IMR-90 (cell line): ENCODE measurements at regions not wholly inside any gene's neighbourhood (a gene's known extent, or its start where the extent isn't known, plus 50 kb on each side); places are given as distances from the start of the nearest gene placed in this dataset.

Source experiments
- ATAC-seq: fragments of 200-7000 bp; cut with Tn5 transposase; 2 replicates; pipeline ENCODE4 v1.9.1; 2020; ENCODE audit warnings: low read depth, mild to moderate bottlenecking, moderate library complexity
- BruUV-seq: library from RNA; stranded (reverse); fragments of 400-500 nt; replicated peaks from 2 replicates; lab custom pipeline; 2021; lab: Mats Ljungman, UMichigan
- CTCF ChIA-PET: fragments of 300-600 bp; formaldehyde crosslinking; extraction: SDS; loops from one replicate; lab custom pipeline; 2021; ENCODE audit warnings: antibody characterized with exemption; lab: Yijun Ruan, JAX
- POLR2A ChIA-PET: fragments of 300-600 bp; sonication (Branson Sonifier 250); formaldehyde crosslinking; loops from one replicate; lab custom pipeline; 2022; ENCODE audit warnings: antibody characterized with exemption; ENCODE audit not compliant: unreplicated experiment; lab: Charles Lee
- DNase-seq: peaks from one replicate; pipeline ENCODE4 v3.0.0; 2013
- H2AFZ ChIP-seq: replicated peaks from 2 replicates; pipeline ENCODE3; 2013; ENCODE audit warnings: low read length, mild to moderate bottlenecking; ENCODE audit not compliant: poor library complexity
- H2AK5ac ChIP-seq: 2 replicates; pipeline ENCODE4 v1.6.1; 2013; ENCODE audit warnings: low read depth, low read length, inconsistent platforms
- H2AK9ac ChIP-seq: replicated peaks from 2 replicates; pipeline ENCODE3; 2013; ENCODE audit warnings: mild to moderate bottlenecking, low read depth, low read length, moderate library complexity; ENCODE audit not compliant: poor library complexity
- H2BK120ac ChIP-seq: 2 replicates; pipeline ENCODE4 v1.6.1; 2013; ENCODE audit warnings: low read depth, low read length, inconsistent platforms
- H2BK15ac ChIP-seq: 3 replicates; pipeline ENCODE4 v1.6.1; 2013; ENCODE audit warnings: low read depth, low read length, inconsistent platforms
- H2BK20ac ChIP-seq: 2 replicates; pipeline ENCODE4 v1.6.1; 2013; ENCODE audit warnings: low read depth, mild to moderate bottlenecking, inconsistent platforms, low read length, moderate library complexity
- H2BK5ac ChIP-seq: 2 replicates; pipeline ENCODE4 v1.6.1; 2013; ENCODE audit warnings: mild to moderate bottlenecking, low read depth, low read length, inconsistent platforms; ENCODE audit not compliant: poor library complexity, severe bottlenecking
- H3K14ac ChIP-seq: replicated peaks from 2 replicates; pipeline ENCODE4 v1.6.1; 2013; ENCODE audit warnings: low read depth, low read length, inconsistent platforms
- H3K18ac ChIP-seq: 2 replicates; pipeline ENCODE4 v1.6.1; 2013; ENCODE audit warnings: low read depth, low read length, control low read depth
- H3K23ac ChIP-seq: 2 replicates; pipeline ENCODE4 v1.6.1; 2013; ENCODE audit warnings: low read depth, low read length, inconsistent platforms
- H3K27ac ChIP-seq: 2 replicates; pipeline ENCODE4 v1.5.1; 2013; ENCODE audit warnings: mild to moderate bottlenecking, control low read depth, low read length; ENCODE audit not compliant: insufficient read depth
- H3K27me3 ChIP-seq: 2 replicates; pipeline ENCODE4 v1.6.1; 2013; ENCODE audit warnings: low read length; ENCODE audit not compliant: control insufficient read depth, insufficient read depth
- H3K36me3 ChIP-seq: 2 replicates; pipeline ENCODE4 v1.6.1; 2013; ENCODE audit warnings: low read length, mixed read lengths; ENCODE audit not compliant: control insufficient read depth, insufficient read depth
- H3K4ac ChIP-seq: 2 replicates; pipeline ENCODE4 v1.6.1; 2013; ENCODE audit warnings: low read depth, low read length, inconsistent platforms
- H3K4me1 ChIP-seq: 2 replicates; pipeline ENCODE4 v1.6.1; 2013; ENCODE audit warnings: low read length, mixed read lengths; ENCODE audit not compliant: control insufficient read depth, insufficient read depth
- H3K4me2 ChIP-seq: 2 replicates; pipeline ENCODE4 v1.6.1; 2013; ENCODE audit warnings: low read depth, mild to moderate bottlenecking, control low read depth, low read length, moderate library complexity
- H3K4me3 ChIP-seq: 2 replicates; pipeline ENCODE4 v1.5.1; 2013; ENCODE audit warnings: low read depth, mild to moderate bottlenecking, control low read depth, low read length, moderate library complexity; ENCODE audit not compliant: insufficient read depth
- H3K56ac ChIP-seq: 2 replicates; pipeline ENCODE4 v1.6.1; 2013; ENCODE audit warnings: low read length, inconsistent platforms; ENCODE audit not compliant: insufficient read depth; ENCODE audit errors: extremely low read depth
- H3K79me1 ChIP-seq, 2 experiments: 2 replicates each; pipeline ENCODE4 v1.6.1; 2013; ENCODE audit warnings: low read length in 2 of 2, inconsistent platforms in 1 of 2, low read depth in 1 of 2
- H3K9ac ChIP-seq: 2 replicates; pipeline ENCODE4 v1.6.1; 2013; ENCODE audit warnings: low read depth, low read length, control low read depth
- H3K9me1 ChIP-seq: 2 replicates; pipeline ENCODE4 v1.6.1; 2013; ENCODE audit warnings: low read length, inconsistent platforms; ENCODE audit not compliant: insufficient read depth
- H3K9me3 ChIP-seq: 2 replicates; pipeline ENCODE4 v1.6.1; 2013; ENCODE audit warnings: low read length; ENCODE audit not compliant: control insufficient read depth, insufficient read depth
- H4K20me1 ChIP-seq: 2 replicates; pipeline ENCODE4 v1.6.1; 2013; ENCODE audit warnings: low read length, inconsistent platforms; ENCODE audit not compliant: insufficient read depth
- H4K5ac ChIP-seq: 2 replicates; pipeline ENCODE4 v1.6.1; 2013; ENCODE audit warnings: mild to moderate bottlenecking, low read depth, low read length, control low read depth
- H4K8ac ChIP-seq, 2 experiments: 2 replicates each; pipeline ENCODE4 v1.6.1; 2013; ENCODE audit warnings: low read depth in 2 of 2, low read length in 2 of 2, control low read depth in 1 of 2, inconsistent platforms in 1 of 2
- H4K91ac ChIP-seq: 2 replicates; pipeline ENCODE4 v1.6.1; 2013; ENCODE audit warnings: low read depth, low read length, inconsistent platforms; ENCODE audit not compliant: insufficient read depth
- BHLHE40 ChIP-seq: fragments of 150-350 bp; IDR thresholded peaks from 2 replicates; pipeline ENCODE4 v1.6.1; 2016; ENCODE audit warnings: mild to moderate bottlenecking, low read depth, low read length
- CEBPB ChIP-seq: IDR thresholded peaks from 2 replicates; pipeline ENCODE4 v1.6.1; 2012; ENCODE audit warnings: low read depth, low read length, improper control_type of control experiment
- CHD1 ChIP-seq: IDR thresholded peaks from 2 replicates; pipeline ENCODE4 v1.6.1; 2012; ENCODE audit warnings: low read depth, low read length, improper control_type of control experiment
- FOS ChIP-seq: fragments of 150-350 bp; IDR thresholded peaks from 2 replicates; pipeline ENCODE4 v1.6.1; 2016; ENCODE audit warnings: low read depth, low read length
- MAFK ChIP-seq: IDR thresholded peaks from 2 replicates; pipeline ENCODE4 v1.6.1; 2012; ENCODE audit warnings: low read depth, low read length, improper control_type of control experiment
- MAZ ChIP-seq: IDR thresholded peaks from 2 replicates; pipeline ENCODE4 v1.6.1; 2012; ENCODE audit warnings: low read depth, mild to moderate bottlenecking, low read length, improper control_type of control experiment, moderate library complexity, borderline replicate concordance
- MXI1 ChIP-seq: IDR thresholded peaks from 2 replicates; pipeline ENCODE4 v1.6.1; 2012; ENCODE audit warnings: low read depth, mild to moderate bottlenecking, low read length, moderate library complexity, borderline replicate concordance
- NFE2L2 ChIP-seq: fragments of 150-350 bp; IDR thresholded peaks from 2 replicates; pipeline ENCODE4 v1.6.1; 2016; ENCODE audit warnings: low read depth, mild to moderate bottlenecking, low read length
- POLR2A ChIP-seq: IDR thresholded peaks from 2 replicates; pipeline ENCODE4 v1.6.1; 2012; ENCODE audit warnings: mild to moderate bottlenecking, low read depth, low read length
- RAD21 ChIP-seq: IDR thresholded peaks from 2 replicates; pipeline ENCODE4 v1.6.1; 2012; ENCODE audit warnings: low read length, improper control_type of control experiment
- RCOR1 ChIP-seq: IDR thresholded peaks from 2 replicates; pipeline ENCODE4 v1.6.1; 2012; ENCODE audit warnings: mild to moderate bottlenecking, low read length, improper control_type of control experiment; ENCODE audit not compliant: insufficient replicate concordance
- RFX5 ChIP-seq: IDR thresholded peaks from 2 replicates; pipeline ENCODE4 v1.8.0; 2012; ENCODE audit warnings: low read depth, mild to moderate bottlenecking, low read length, moderate library complexity
- SMC3 ChIP-seq: fragments of 150-350 bp; IDR thresholded peaks from 2 replicates; pipeline ENCODE4 v1.6.1; 2016; ENCODE audit warnings: low read depth, mild to moderate bottlenecking, antibody characterized with exemption, low read length, moderate library complexity
- whole genome bisulfite sequencing, 2 experiments: methylation state at CpG; one replicate each; pipeline versions ENCODE4 v1.1.5 to v1.1.7; 2013; ENCODE audit warnings: missing lambda C conversion rate in 2 of 2; ENCODE audit not compliant: insufficient read length in 1 of 2; ENCODE audit errors: extremely low coverage in 2 of 2; 5-methylcytosine and 5-hydroxymethylcytosine counted together
- dilution Hi-C: fragments of 300-500 bp; cut with HindIII; formaldehyde crosslinking; loops from one replicate; pipeline ENCODE4 v1.14.3; 2018; ENCODE audit warnings: low sequenced_read_pairs; ENCODE audit not compliant: unreplicated experiment
- in situ Hi-C: fragments of 300-500 bp; cut with MboI; formaldehyde crosslinking; loops from 3 replicates; pipeline ENCODE4 v1.14.3; 2019; ENCODE audit warnings: low sequenced_read_pairs, inconsistent platforms, mixed read lengths
- intact Hi-C: fragments of 100-400 bp; cut with micrococcal nuclease; formaldehyde crosslinking; loops from 2 replicates; pipeline ENCODE4 v1.10.0; 2022
- TF ChIP-seq, protein P1 (sequence below): fragments of 150-350 bp; IDR thresholded peaks from 2 replicates; pipeline ENCODE4 v1.6.1; 2016; ENCODE audit warnings: low read depth, mild to moderate bottlenecking, low read length, moderate library complexity, borderline replicate concordance
- TF ChIP-seq, protein P2 (sequence below): conservative IDR thresholded peaks from 2 replicates; pipeline ENCODE4 v1.5.1; 2012; ENCODE audit warnings: mild to moderate bottlenecking, low read depth, low read length, improper control_type of control experiment

DNA sequence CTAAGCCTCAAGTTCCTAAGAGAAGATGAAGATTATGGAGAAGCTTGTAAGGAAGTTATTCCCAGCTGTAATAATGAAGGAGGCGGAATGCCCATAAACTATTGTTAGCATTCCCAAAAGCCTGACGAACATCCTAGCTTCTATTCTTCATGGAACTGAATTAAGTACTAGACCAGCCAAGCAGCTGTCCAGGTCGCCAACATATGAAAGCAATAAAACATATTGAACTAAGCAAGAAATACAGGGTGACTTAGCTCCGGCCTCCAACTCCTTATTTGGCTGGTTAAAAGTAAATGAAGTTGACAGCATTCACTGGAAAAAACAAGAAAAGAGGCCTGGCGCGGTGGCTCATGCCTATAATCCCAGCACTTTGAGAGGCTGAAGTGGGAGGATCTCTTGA, 174.0 kb upstream of the TPM1 start:
- Histone ChIP-seq H3K9ac (no peak overlapping the region), H2AFZ (no peak overlapping the region), H4K5ac (no peak overlapping the region), H4K8ac (no peak overlapping the region), H3K4me2 (no peak overlapping the region), H3K36me3 (no peaks in the 10 kb centered on the region), H4K91ac (no peak overlapping the region; the same call in 1 of the 2 replicates), H2AK5ac (no peak overlapping the region), H3K79me1 (no peaks in the 10 kb centered on the region), H4K20me1 (no peaks in the 10 kb centered on the region), H3K56ac (no peak overlapping the region), H3K27me3 (peaks cover 2% of the 10 kb centered on the region; the same call in 1 of the 2 replicates), H2BK120ac (no peak overlapping the region), H3K4me3 (no peak overlapping the region), H2BK5ac (no peak overlapping the region), H2BK15ac (no peak overlapping the region), H2AK9ac (no peak overlapping the region), H3K14ac (no peak overlapping the region), H3K27ac (no peak overlapping the region), H2BK20ac (no peak overlapping the region), H3K4ac (no peak overlapping the region), H3K9me1 (peaks cover 6% of the 10 kb centered on the region; the same call in 1 of the 2 replicates), H3K18ac (no peak overlapping the region), H3K23ac (no peak overlapping the region), H3K9me3 (peaks cover 3% of the 10 kb centered on the region; the same call in 1 of the 2 replicates), H3K4me1 (peaks cover 5% of the 10 kb centered on the region)
- no TSS peak for BruUV-seq
- ATAC-seq: no peak
- intact Hi-C loops: no loop called here
- WGBS, 2 experiments: no CpG with 5 or more reads among the region's 6 CpGs
- DNase-seq: no peak
- TF ChIP-seq CHD1 (no peak), MAZ (no peak), SMC3 (no peak), MAFK (no peak), NFE2L2 (no peak), MXI1 (no peak), POLR2A (no peak), RFX5 (no peak), RAD21 (no peak), FOS (no peak), CEBPB (no peak), RCOR1 (no peak), BHLHE40 (no peak)
- TF ChIP-seq, protein P1, sequence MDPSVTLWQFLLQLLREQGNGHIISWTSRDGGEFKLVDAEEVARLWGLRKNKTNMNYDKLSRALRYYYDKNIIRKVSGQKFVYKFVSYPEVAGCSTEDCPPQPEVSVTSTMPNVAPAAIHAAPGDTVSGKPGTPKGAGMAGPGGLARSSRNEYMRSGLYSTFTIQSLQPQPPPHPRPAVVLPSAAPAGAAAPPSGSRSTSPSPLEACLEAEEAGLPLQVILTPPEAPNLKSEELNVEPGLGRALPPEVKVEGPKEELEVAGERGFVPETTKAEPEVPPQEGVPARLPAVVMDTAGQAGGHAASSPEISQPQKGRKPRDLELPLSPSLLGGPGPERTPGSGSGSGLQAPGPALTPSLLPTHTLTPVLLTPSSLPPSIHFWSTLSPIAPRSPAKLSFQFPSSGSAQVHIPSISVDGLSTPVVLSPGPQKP: no peak
- TF ChIP-seq, protein P2, sequence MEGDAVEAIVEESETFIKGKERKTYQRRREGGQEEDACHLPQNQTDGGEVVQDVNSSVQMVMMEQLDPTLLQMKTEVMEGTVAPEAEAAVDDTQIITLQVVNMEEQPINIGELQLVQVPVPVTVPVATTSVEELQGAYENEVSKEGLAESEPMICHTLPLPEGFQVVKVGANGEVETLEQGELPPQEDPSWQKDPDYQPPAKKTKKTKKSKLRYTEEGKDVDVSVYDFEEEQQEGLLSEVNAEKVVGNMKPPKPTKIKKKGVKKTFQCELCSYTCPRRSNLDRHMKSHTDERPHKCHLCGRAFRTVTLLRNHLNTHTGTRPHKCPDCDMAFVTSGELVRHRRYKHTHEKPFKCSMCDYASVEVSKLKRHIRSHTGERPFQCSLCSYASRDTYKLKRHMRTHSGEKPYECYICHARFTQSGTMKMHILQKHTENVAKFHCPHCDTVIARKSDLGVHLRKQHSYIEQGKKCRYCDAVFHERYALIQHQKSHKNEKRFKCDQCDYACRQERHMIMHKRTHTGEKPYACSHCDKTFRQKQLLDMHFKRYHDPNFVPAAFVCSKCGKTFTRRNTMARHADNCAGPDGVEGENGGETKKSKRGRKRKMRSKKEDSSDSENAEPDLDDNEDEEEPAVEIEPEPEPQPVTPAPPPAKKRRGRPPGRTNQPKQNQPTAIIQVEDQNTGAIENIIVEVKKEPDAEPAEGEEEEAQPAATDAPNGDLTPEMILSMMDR: no peak
- POLR2A ChIA-PET: no interaction called here
- CTCF ChIA-PET: no interaction called here
- dilution Hi-C loops: no loop called here
- in situ Hi-C loops: no loop called here
